ENCODE measurements at regions not wholly inside any gene's neighbourhood (a gene's known extent, or its start where the extent isn't known, plus 50 kb on each side); places are given as distances from the start of the nearest gene placed in this dataset.

- TF ChIP-seq CTCF (IDR thresholded peaks at IDR 0.05; ENCODE audit: unreplicated experiment): no peak
- H3K36me3 Mint-ChIP-seq: no peaks in the 10 kb centered on the region
- H3K4me3 Mint-ChIP-seq: no peak overlapping the region
- peaks cover 10% of the 10 kb centered on the region for H3K27me3 Mint-ChIP-seq (ENCODE audit: low read depth)
- H3K4me1 Mint-ChIP-seq: peaks cover 1% of the 10 kb centered on the region
- no peak for DNase-seq (ENCODE audit: low spot score in 2 of 2, unreplicated experiment in 2 of 2)
- H3K9me3 Mint-ChIP-seq: no peaks in the 10 kb centered on the region
- no peak overlapping the region for H3K27ac Mint-ChIP-seq
These were observed 613.5 kb downstream of the REEP3 start for GRCh38 chr10:64134676-64135075.

- Mint-ChIP-seq H3K4me3 (no peak overlapping the region), H3K27ac (no peak overlapping the region), H3K9me3 (peaks cover 6% of the 10 kb centered on the region), H3K4me1 (no peaks in the 10 kb centered on the region), H3K36me3 (no peaks in the 10 kb centered on the region), H3K27me3 (ENCODE audit: low read depth) (no peaks in the 10 kb centered on the region)
- DNase-seq (ENCODE audit: low spot score in 2 of 2, unreplicated experiment in 2 of 2): no peak
- no peak for TF ChIP-seq CTCF (IDR thresholded peaks at IDR 0.05; ENCODE audit: unreplicated experiment)
These were observed 621.2 kb downstream of the REEP3 start for GRCh38 chr10:64142395-64142794.

GRCh38 chr10:64148607-64149006 is 627.4 kb downstream of the REEP3 start:
- Mint-ChIP-seq H3K9me3 (peaks cover 16% of the 10 kb centered on the region), H3K4me1 (no peaks in the 10 kb centered on the region), H3K36me3 (no peaks in the 10 kb centered on the region), H3K4me3 (no peak overlapping the region), H3K27ac (no peak overlapping the region), H3K27me3 (ENCODE audit: low read depth) (no peaks in the 10 kb centered on the region)
- no peak for DNase-seq (ENCODE audit: low spot score in 2 of 2, unreplicated experiment in 2 of 2)
- TF ChIP-seq CTCF (IDR thresholded peaks at IDR 0.05; ENCODE audit: unreplicated experiment): no peak

GRCh38 chr10:64156166-64156565 is 635.0 kb downstream of the REEP3 start:
- Mint-ChIP-seq H3K4me3 (no peak overlapping the region), H3K9me3 (peaks cover 16% of the 10 kb centered on the region), H3K27ac (no peak overlapping the region), H3K27me3 (ENCODE audit: low read depth) (no peaks in the 10 kb centered on the region), H3K36me3 (no peaks in the 10 kb centered on the region), H3K4me1 (peaks cover 13% of the 10 kb centered on the region)
- no peak for TF ChIP-seq CTCF (IDR thresholded peaks at IDR 0.05; ENCODE audit: unreplicated experiment)
- no peak for DNase-seq (ENCODE audit: low spot score in 2 of 2, unreplicated experiment in 2 of 2)

GRCh38 chr10:64158551-64158950 is 637.4 kb downstream of the REEP3 start:
- TF ChIP-seq CTCF (IDR thresholded peaks at IDR 0.05; ENCODE audit: unreplicated experiment): no peak
- H3K4me3 Mint-ChIP-seq: no peak overlapping the region
- H3K27me3 Mint-ChIP-seq (ENCODE audit: low read depth): no peaks in the 10 kb centered on the region
- H3K36me3 Mint-ChIP-seq: no peaks in the 10 kb centered on the region
- H3K9me3 Mint-ChIP-seq: peaks cover 6% of the 10 kb centered on the region
- no peak for DNase-seq (ENCODE audit: low spot score in 2 of 2, unreplicated experiment in 2 of 2)
- no peak overlapping the region for H3K27ac Mint-ChIP-seq
- peaks cover 13% of the 10 kb centered on the region for H3K4me1 Mint-ChIP-seq

Data from mesothelial cell of epicardium (in vitro differentiated cells).